Rectal smooth muscle tissue (tissue), 1 donor: ENCODE measurements at regions not wholly inside any gene's neighbourhood (a gene's known extent, or its start where the extent isn't known, plus 50 kb on each side); places are given as distances from the start of the nearest gene placed in this dataset.
A peak's percentile ranks its signal among the peaks of the same experiment; 100 is the strongest.

Source experiments
- H3K27ac ChIP-seq: one replicate; pipeline ENCODE4 v1.7.0; 2013; ENCODE audit warnings: low read depth, low read length, inconsistent platforms
- H3K27me3 ChIP-seq: one replicate; pipeline ENCODE4 v1.7.0; 2013; ENCODE audit warnings: low read length; ENCODE audit not compliant: control insufficient read depth, insufficient read depth
- H3K36me3 ChIP-seq: one replicate; pipeline ENCODE4 v1.7.0; 2013; ENCODE audit warnings: low read length; ENCODE audit not compliant: control insufficient read depth, insufficient read depth
- H3K4me1 ChIP-seq: one replicate; pipeline ENCODE4 v1.7.0; 2013; ENCODE audit warnings: low read length; ENCODE audit not compliant: control insufficient read depth, insufficient read depth
- H3K4me3 ChIP-seq: one replicate; pipeline ENCODE4 v1.7.0; 2013; ENCODE audit warnings: low read length
- H3K9ac ChIP-seq: one replicate; pipeline ENCODE4 v1.7.0; 2013; ENCODE audit warnings: low read length

DNA sequence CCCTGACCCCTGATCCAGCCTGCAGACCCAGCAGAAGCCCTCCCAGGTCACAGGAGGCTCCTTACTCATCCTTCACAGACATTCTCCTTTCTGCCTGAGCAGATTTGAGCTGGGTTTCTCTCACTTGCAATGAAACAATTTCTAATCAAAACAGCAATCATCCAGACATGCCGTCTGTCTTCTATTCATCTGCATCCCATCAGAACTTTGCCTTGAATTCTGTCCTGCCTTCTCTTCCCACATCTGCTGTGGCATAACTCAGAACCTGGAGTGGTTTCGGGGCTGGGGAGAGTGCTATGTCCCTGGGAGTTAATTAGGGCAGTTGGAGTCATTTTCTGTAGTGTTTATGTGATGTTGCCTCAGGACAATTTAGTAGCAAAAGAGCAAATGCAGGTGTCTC is 278.6 kb downstream of the CBLN1 start:
- H3K9ac ChIP-seq: no peak overlapping the region
- H3K36me3 ChIP-seq: no peaks in the 10 kb centered on the region
- peak overlapping the region; percentile 96 for H3K27ac ChIP-seq
- peaks cover 18% of the 10 kb centered on the region for H3K4me1 ChIP-seq
- no peak overlapping the region for H3K4me3 ChIP-seq
- no peaks in the 10 kb centered on the region for H3K27me3 ChIP-seq

DNA sequence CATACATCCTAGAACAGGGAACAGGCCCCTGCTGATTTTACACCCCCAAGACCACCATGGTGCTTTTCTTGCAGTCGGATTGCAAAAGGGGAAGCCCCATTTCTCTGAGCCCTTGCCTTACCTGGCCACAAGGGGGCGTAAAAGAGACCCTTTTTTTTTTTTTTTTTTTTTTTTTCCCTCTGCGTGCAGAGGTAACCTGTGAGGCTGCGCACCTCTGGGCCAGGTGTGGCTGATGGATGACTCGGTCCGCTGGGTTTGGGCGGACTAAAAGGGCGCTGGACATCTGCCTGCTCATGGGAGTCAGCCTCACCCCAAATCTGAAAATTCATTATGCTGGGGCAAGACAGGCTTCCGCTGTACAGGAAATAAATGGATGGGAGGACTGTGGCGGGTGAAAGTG is 281.0 kb downstream of the CBLN1 start:
- Histone ChIP-seq H3K27ac (peak overlapping the region; percentile 84), H3K27me3 (no peaks in the 10 kb centered on the region), H3K4me3 (no peak overlapping the region), H3K9ac (no peak overlapping the region), H3K36me3 (no peaks in the 10 kb centered on the region), H3K4me1 (peaks cover 18% of the 10 kb centered on the region)

GRCh38 chr16:48999508-48999907 is 282.1 kb downstream of the CBLN1 start:
- no peaks in the 10 kb centered on the region for H3K27me3 ChIP-seq
- H3K9ac ChIP-seq: no peak overlapping the region
- peaks cover 15% of the 10 kb centered on the region for H3K4me1 ChIP-seq
- no peaks in the 10 kb centered on the region for H3K36me3 ChIP-seq
- H3K4me3 ChIP-seq: no peak overlapping the region
- peak overlapping the region; percentile 84 for H3K27ac ChIP-seq

- Histone ChIP-seq H3K27me3 (no peaks in the 10 kb centered on the region), H3K4me3 (no peak overlapping the region), H3K9ac (no peak overlapping the region), H3K4me1 (peaks cover 11% of the 10 kb centered on the region), H3K27ac (peak overlapping the region; percentile 84), H3K36me3 (no peaks in the 10 kb centered on the region)
Measured at GRCh38 chr16:48999044-48999443, 282.6 kb downstream of the CBLN1 start.

DNA sequence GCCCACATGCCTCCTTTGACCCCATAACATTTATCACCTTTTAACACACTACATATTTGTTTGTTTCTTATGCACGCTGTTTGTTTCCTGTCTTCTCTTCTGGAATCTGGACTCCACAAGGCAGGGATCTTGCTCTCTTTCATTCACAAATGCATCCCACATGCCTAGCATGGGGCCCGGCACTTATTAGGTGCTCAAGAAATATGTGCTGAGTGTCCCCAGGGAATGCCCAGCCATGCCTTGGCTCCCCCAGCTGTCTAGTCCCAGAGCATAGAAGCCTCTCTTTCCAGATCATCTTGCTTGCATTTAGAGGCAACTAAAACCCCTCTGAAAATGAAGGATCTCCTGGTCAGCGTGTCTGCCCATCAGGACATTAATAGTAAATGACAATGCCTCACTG is 283.7 kb downstream of the CBLN1 start:
- H3K27ac ChIP-seq: peak overlapping the region; percentile 84

GRCh38 chr16:48997081-48997615 is 284.5 kb downstream of the CBLN1 start:
- Histone ChIP-seq H3K4me3 (no peak overlapping the region), H3K36me3 (no peaks in the 10 kb centered on the region), H3K27ac (peak overlapping the region; percentile 38), H3K9ac (no peak overlapping the region), H3K27me3 (no peaks in the 10 kb centered on the region), H3K4me1 (peaks cover 4% of the 10 kb centered on the region)

More for the DNA sequence above, 283.7 kb downstream of the CBLN1 start:
- H3K27me3 ChIP-seq: no peaks in the 10 kb centered on the region
- peaks cover 4% of the 10 kb centered on the region for H3K4me1 ChIP-seq
- H3K4me3 ChIP-seq: no peak overlapping the region
- H3K36me3 ChIP-seq: no peaks in the 10 kb centered on the region
- H3K9ac ChIP-seq: no peak overlapping the region

DNA sequence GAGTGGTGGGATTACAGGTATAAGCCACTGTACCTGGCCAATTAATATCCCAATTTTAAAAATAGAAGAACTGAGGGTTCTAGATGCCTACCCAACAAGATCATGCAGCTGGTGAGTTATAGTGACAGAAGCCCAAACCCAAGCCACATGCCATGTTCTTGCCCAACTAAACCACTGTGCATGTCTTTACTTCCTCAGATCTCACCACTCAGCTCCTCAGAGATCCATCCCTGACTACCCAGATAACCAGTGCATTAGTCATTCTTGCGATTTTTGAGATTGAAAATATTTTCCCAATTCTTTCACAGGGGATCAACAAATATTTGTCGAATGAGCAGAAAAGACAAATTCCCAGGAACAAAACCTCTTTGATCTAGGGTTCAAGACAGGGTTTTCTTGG is 303.1 kb downstream of the CBLN1 start:
- Histone ChIP-seq H3K27me3 (no peaks in the 10 kb centered on the region), H3K4me3 (no peak overlapping the region), H3K36me3 (no peaks in the 10 kb centered on the region), H3K9ac (no peak overlapping the region), H3K4me1 (no peaks in the 10 kb centered on the region), H3K27ac (no peak overlapping the region)

GRCh38 chr16:48972236-48972635 is 309.4 kb downstream of the CBLN1 start:
- Histone ChIP-seq H3K36me3 (no peaks in the 10 kb centered on the region), H3K4me3 (no peak overlapping the region), H3K4me1 (no peaks in the 10 kb centered on the region), H3K27ac (no peak overlapping the region), H3K9ac (no peak overlapping the region), H3K27me3 (no peaks in the 10 kb centered on the region)

GRCh38 chr16:48971571-48972077 is 310.0 kb downstream of the CBLN1 start:
- Histone ChIP-seq H3K27me3 (no peaks in the 10 kb centered on the region), H3K4me3 (no peak overlapping the region), H3K9ac (no peak overlapping the region), H3K27ac (no peak overlapping the region), H3K36me3 (no peaks in the 10 kb centered on the region), H3K4me1 (no peaks in the 10 kb centered on the region)

DNA sequence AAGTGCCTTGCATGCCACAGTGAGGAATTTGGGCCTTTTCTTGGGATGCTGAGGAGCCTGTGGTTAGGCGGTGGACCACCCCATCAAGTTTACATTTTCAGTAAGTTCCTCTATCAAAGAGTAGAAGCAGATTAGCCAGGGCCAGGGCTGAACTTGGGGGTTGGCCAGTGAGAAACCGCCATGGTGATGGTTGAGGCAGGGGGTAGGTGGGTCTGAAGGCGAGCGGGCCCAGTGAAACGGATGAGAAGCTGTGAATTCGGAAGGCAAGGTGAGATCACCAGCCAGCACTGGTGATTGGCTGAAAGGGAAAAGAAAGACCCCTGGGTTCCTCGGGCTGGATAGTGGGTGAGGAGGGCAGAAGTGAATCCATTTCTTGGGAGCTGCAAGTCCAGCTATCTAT is 311.4 kb downstream of the CBLN1 start:
- H3K27me3 ChIP-seq: no peaks in the 10 kb centered on the region
- no peaks in the 10 kb centered on the region for H3K36me3 ChIP-seq
- no peak overlapping the region for H3K9ac ChIP-seq
- no peaks in the 10 kb centered on the region for H3K4me1 ChIP-seq
- H3K27ac ChIP-seq: no peak overlapping the region
- no peak overlapping the region for H3K4me3 ChIP-seq

GRCh38 chr16:48969611-48970010 is 312.0 kb downstream of the CBLN1 start:
- Histone ChIP-seq H3K27ac (no peak overlapping the region), H3K36me3 (no peaks in the 10 kb centered on the region)

GRCh38 chr16:48965386-48965785 is 316.3 kb downstream of the CBLN1 start:
- no peak overlapping the region for H3K4me3 ChIP-seq
- no peak overlapping the region for H3K9ac ChIP-seq
- H3K4me1 ChIP-seq: no peaks in the 10 kb centered on the region
- H3K27ac ChIP-seq: no peak overlapping the region
- no peaks in the 10 kb centered on the region for H3K36me3 ChIP-seq
- H3K27me3 ChIP-seq: no peaks in the 10 kb centered on the region

More at GRCh38 chr16:48969611-48970010, 312.0 kb downstream of the CBLN1 start:
- Histone ChIP-seq H3K4me1 (no peaks in the 10 kb centered on the region), H3K27me3 (no peaks in the 10 kb centered on the region), H3K9ac (no peak overlapping the region), H3K4me3 (no peak overlapping the region)

DNA sequence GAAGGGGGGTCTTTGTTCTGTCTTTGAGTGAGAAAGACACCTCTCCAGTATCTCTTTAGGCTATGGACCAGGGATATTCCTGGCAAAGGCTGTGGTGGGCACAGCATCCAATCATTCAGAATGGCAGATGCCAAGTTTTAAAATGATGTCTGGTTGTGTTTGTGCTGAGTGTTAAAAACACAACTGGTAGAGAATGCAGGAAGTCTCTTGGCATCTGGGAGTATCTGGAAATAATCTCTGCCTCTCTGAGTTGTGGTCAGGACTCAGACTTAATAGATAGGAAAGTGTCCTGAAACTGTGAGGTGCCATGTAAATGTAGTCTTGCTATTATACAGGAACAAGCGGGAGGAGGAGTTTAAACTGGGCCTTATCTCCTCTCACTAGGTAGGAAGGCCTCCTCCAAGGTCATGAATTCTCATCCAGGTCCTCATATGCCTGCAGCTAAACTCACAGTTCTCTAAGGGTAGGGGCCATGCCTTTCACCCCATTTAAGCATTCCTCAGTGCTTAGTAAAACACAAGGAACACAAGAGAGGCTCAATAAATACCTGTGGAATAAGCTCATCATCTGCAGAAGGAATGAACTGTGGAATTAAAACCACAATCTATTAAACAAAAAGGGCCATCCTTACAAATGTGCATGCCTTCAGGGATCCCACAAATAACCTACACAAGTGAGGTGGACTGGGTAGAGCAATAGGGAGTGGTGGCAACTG is 317.6 kb downstream of the CBLN1 start:
- H3K27ac ChIP-seq: no peak overlapping the region

More for the DNA sequence above, 317.6 kb downstream of the CBLN1 start:
- H3K4me1 ChIP-seq: no peaks in the 10 kb centered on the region
- H3K9ac ChIP-seq: no peak overlapping the region
- H3K4me3 ChIP-seq: no peak overlapping the region
- no peaks in the 10 kb centered on the region for H3K36me3 ChIP-seq
- H3K27me3 ChIP-seq: no peaks in the 10 kb centered on the region
